Left lung (tissue), 4 donors: ENCODE measurements at regions not wholly inside any gene's neighbourhood (a gene's known extent, or its start where the extent isn't known, plus 50 kb on each side); places are given as distances from the start of the nearest gene placed in this dataset.

Experiments used
- ATAC-seq: fragments of 200-7000 bp; cut with Tn5 transposase; one replicate; pipeline ENCODE4 v1.9.1; 2020; ENCODE audit warnings: moderate library complexity
- DNase-seq, 4 donors: peaks; one replicate each; pipeline ENCODE4 v3.0.0-alpha.2; 2013 to 2020
- H3K27ac ChIP-seq, 2 donors: fragments of 200-600 bp; sonication (generic) in 1 of 2; one replicate each; pipeline versions ENCODE4 v1.5.0 to v1.8.0; 2020 to 2021
- H3K27me3 ChIP-seq, 2 donors: fragments of 200-600 bp; sonication (generic) in 1 of 2; one replicate each; pipeline versions ENCODE4 v1.5.0 to v1.8.0; 2020 to 2021
- H3K36me3 ChIP-seq, 2 donors: fragments of 200-600 bp; sonication (generic) in 1 of 2; one replicate each; pipeline versions ENCODE4 v1.5.0 to v1.8.0; 2020 to 2021
- H3K4me1 ChIP-seq, 2 donors: fragments of 200-600 bp; one replicate each; pipeline ENCODE4 v1.8.0; 2021
- H3K4me3 ChIP-seq, 2 donors: fragments of 200-600 bp; sonication (generic) in 1 of 2; one replicate each; pipeline versions ENCODE4 v1.5.0 to v1.8.0; 2020 to 2021; ENCODE audit warnings: mild to moderate bottlenecking in 1 of 2
- H3K9me3 ChIP-seq, 2 donors: fragments of 200-600 bp; sonication (generic) in 1 of 2; one replicate each; pipeline versions ENCODE4 v1.5.0 to v1.8.0; 2020 to 2021
- intact Hi-C, 2 donors: fragments of 100-400 bp; cut with DNase I; formaldehyde crosslinking; loops; one replicate each; pipeline versions ENCODE4 v1.11.2 to v1.14.2; 2022
- TF ChIP-seq, protein P1 (sequence below), 2 donors: fragments of 200-600 bp; sonication (generic) in 1 of 2; IDR thresholded peaks; one replicate each; pipeline versions ENCODE4 v1.5.0 to v1.8.0; 2021; ENCODE audit warnings: antibody characterized with exemption in 2 of 2
- donor health status: DM: no; HTN: yes; CAD: no.
- donor health status: DM: no; HTN: no; CAD: no.

DNA sequence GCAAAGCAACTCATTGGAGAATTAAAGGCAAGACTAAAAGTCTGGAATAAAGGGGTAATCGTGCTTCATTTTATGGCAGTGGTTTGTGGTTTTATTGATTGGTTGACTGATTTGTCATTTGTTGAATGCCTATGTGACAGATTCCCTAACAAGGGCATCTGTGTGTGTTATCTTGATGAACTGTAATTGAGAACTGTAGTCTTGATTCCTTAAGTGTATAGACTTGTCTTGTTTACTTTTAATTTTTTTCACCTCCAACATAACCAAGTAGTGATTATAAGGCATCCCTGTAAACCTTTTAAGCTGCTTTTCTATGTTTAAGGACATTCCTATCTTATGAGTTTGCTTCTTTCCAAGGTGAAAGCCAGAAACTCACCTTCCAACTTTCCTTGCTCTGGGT is 216.0 kb upstream of the TAPT1 start:
- Histone ChIP-seq H3K27ac (no peak overlapping the region), H3K4me3 (no peak overlapping the region), H3K27me3 (no peaks in the 10 kb centered on the region), H3K36me3 (no peaks in the 10 kb centered on the region), H3K9me3 (peaks cover 0 to 11% of the 10 kb centered on the region in 2 donors), H3K4me1 (no peaks in the 10 kb centered on the region)
- TF ChIP-seq, protein P1, sequence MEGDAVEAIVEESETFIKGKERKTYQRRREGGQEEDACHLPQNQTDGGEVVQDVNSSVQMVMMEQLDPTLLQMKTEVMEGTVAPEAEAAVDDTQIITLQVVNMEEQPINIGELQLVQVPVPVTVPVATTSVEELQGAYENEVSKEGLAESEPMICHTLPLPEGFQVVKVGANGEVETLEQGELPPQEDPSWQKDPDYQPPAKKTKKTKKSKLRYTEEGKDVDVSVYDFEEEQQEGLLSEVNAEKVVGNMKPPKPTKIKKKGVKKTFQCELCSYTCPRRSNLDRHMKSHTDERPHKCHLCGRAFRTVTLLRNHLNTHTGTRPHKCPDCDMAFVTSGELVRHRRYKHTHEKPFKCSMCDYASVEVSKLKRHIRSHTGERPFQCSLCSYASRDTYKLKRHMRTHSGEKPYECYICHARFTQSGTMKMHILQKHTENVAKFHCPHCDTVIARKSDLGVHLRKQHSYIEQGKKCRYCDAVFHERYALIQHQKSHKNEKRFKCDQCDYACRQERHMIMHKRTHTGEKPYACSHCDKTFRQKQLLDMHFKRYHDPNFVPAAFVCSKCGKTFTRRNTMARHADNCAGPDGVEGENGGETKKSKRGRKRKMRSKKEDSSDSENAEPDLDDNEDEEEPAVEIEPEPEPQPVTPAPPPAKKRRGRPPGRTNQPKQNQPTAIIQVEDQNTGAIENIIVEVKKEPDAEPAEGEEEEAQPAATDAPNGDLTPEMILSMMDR (IDR thresholded peaks at IDR 0.05): no peak
- DNase-seq (no peak), ATAC-seq (no peak)
- intact Hi-C loops: loop anchor here in 1 of 2 donors (10.0 kb wide), 1 partner anchor 157 kb away; no protein-coding TSS in a partner anchor

DNA sequence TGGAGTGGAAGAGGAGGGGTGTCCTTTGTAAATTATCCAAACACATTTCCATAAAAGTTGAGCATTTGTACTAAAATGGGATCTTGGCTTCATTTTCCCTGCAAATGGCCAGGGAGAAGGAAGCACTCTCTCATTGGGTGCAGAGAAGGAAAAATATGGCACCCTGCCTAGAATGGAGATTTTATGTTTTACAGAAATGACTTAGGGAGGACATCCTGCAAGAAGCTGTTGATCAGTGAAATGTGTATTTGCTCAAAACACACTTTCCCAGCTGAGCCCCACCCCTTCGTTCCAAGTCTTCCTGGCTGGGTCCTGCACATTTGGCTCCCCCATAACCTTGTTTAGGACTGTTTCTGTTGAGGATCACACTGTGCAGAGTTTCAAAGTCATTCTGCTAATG is 213.5 kb upstream of the TAPT1 start:
- TF ChIP-seq, protein P1 (IDR thresholded peaks at IDR 0.05): no peak
- H3K27ac ChIP-seq: no peak overlapping the region
- H3K9me3 ChIP-seq: peaks cover 0 to 18% of the 10 kb centered on the region in 2 donors
- no peaks in the 10 kb centered on the region for H3K36me3 ChIP-seq
- intact Hi-C loops: loop anchor here in 1 of 2 donors (10.0 kb wide), 1 partner anchor 155 kb away; no protein-coding TSS in a partner anchor
- H3K4me3 ChIP-seq: no peak overlapping the region
- peak in 2 of 4 donors; percentile 65 to 69 for DNase-seq
- H3K27me3 ChIP-seq: no peaks in the 10 kb centered on the region
- H3K4me1 ChIP-seq: no peaks in the 10 kb centered on the region
- ATAC-seq: no peak

DNA sequence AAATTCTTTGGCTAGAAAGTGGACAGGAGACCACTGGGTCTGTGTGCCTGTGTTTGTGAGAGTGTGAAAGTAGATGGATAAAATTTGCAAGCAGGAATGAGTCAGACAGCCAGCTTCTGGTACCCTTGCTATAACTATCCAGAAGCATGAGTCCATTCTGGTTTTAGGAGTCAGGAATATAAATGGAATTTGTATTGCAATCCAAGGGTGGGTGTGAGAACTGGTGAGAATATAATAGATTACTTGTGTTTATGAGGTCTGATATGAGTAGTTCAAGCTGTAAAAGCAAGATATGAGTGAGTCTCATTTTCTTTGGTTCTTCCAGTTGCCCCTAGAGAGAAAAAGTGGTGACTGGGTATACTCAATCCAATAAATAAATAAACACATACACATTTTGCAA is 212.7 kb upstream of the TAPT1 start:
- intact Hi-C loops: no loop called here
- Histone ChIP-seq H3K9me3 (peaks cover 0 to 18% of the 10 kb centered on the region in 2 donors), H3K4me1 (no peaks in the 10 kb centered on the region), H3K27me3 (no peaks in the 10 kb centered on the region), H3K36me3 (no peaks in the 10 kb centered on the region), H3K4me3 (no peak overlapping the region), H3K27ac (no peak overlapping the region)
- TF ChIP-seq, protein P1 (IDR thresholded peaks at IDR 0.05): no peak
- DNase-seq (peak in 2 of 4 donors; percentile 73), ATAC-seq (no peak)

DNA sequence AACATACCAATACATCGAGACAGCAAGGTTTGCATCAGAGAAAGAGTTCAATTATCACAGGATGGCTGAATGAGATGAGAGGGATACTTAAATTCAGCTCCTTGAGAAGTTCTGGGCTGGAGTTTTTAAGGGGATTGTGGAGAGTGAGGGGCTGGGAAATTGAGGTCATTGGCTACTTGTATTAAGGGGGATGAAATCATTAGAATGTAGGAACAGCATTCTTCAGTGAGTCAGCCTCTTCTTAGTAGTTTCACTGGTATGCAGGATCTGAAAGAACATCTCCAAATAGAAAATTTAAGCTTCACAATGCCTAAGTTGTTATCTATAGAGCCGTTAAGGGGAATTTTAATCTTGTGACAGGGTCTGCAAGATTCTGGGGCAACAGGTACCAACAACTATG is 211.6 kb upstream of the TAPT1 start:
- TF ChIP-seq, protein P1 (IDR thresholded peaks at IDR 0.05): no peak
- no peak for ATAC-seq

DNA sequence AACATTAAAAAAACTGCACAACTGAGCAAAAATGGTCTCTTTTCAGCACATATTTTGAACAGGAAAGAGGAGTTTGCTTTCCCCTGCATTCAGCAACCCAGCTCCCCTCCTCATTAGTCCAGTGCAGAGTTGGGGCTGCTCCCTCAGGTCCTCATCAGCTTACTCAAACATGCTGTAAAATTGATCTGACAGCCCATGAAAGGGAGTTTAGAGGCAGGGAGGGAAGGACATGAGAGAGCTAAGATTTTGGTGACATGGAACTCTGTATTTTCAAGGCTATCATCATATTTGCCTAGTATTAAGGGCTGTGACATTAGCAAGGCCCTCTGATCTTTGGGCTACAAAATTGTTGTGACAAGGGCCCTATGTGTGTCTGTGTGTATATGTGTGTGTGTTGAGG is 205.6 kb upstream of the TAPT1 start:
- intact Hi-C loops: no loop called here
- no peak for ATAC-seq
- H3K9me3 ChIP-seq: peaks cover 0 to 3% of the 10 kb centered on the region in 2 donors

More for the DNA sequence above, 211.6 kb upstream of the TAPT1 start:
- H3K4me3 ChIP-seq: no peak overlapping the region
- intact Hi-C loops: no loop called here
- H3K36me3 ChIP-seq: no peaks in the 10 kb centered on the region
- no peak for DNase-seq
- H3K27me3 ChIP-seq: no peaks in the 10 kb centered on the region
- no peaks in the 10 kb centered on the region for H3K4me1 ChIP-seq
- H3K9me3 ChIP-seq: peaks cover 0 to 18% of the 10 kb centered on the region in 2 donors
- no peak overlapping the region for H3K27ac ChIP-seq

More for the DNA sequence above, 205.6 kb upstream of the TAPT1 start:
- Histone ChIP-seq H3K36me3 (no peaks in the 10 kb centered on the region), H3K4me3 (no peak overlapping the region), H3K27ac (no peak overlapping the region), H3K4me1 (no peaks in the 10 kb centered on the region), H3K27me3 (no peaks in the 10 kb centered on the region)
- TF ChIP-seq, protein P1 (IDR thresholded peaks at IDR 0.05): no peak
- DNase-seq: no peak
